PC-3 (cell line): ENCODE measurements at regions not wholly inside any gene's neighbourhood (a gene's known extent, or its start where the extent isn't known, plus 50 kb on each side); places are given as distances from the start of the nearest gene placed in this dataset.

Experiments used
- ATAC-seq: fragments of 200-7000 bp; cut with Tn5 transposase; 2 replicates; pipeline ENCODE4 v1.9.1; 2020; ENCODE audit warnings: mild to moderate bottlenecking, moderate library complexity
- BruUV-seq: library from RNA; stranded (reverse); fragments of 400-500 nt; replicated peaks from 2 replicates; lab custom pipeline; 2021; lab: Mats Ljungman, UMichigan
- CTCF ChIA-PET: fragments of 300-600 bp; sonication (Branson Sonifier 250); formaldehyde crosslinking; loops from one replicate; lab custom pipeline; 2022; ENCODE audit warnings: antibody characterized with exemption; lab: Charles Lee
- POLR2A ChIA-PET: fragments of 300-600 bp; sonication (Branson Sonifier 250); formaldehyde crosslinking; loops from one replicate; lab custom pipeline; 2022; ENCODE audit warnings: antibody characterized with exemption; ENCODE audit not compliant: unreplicated experiment; lab: Charles Lee
- DNase-seq: peaks from one replicate; pipeline ENCODE4 v3.0.0-alpha.2; 2015
- H2AFZ ChIP-seq: fragments of 300-600 bp; sonication (generic); 2 replicates; pipeline ENCODE4 v1.6.0; 2016; ENCODE audit warnings: antibody characterized with exemption, low read length
- H3F3A ChIP-seq: fragments of 300-600 bp; sonication (generic); one replicate; pipeline ENCODE4 v1.6.0; 2017; ENCODE audit warnings: antibody characterized with exemption, low read length, control low read depth, mild to moderate bottlenecking; ENCODE audit not compliant: unreplicated experiment
- H3K27ac ChIP-seq: fragments of 300-600 bp; sonication (generic); 2 replicates; pipeline ENCODE4 v1.5.1; 2016; ENCODE audit warnings: mild to moderate bottlenecking, low read length
- H3K27me3 ChIP-seq: fragments of 300-600 bp; sonication (generic); 2 replicates; pipeline ENCODE4 v1.6.1; 2016; ENCODE audit warnings: low read length, mixed read lengths
- H3K36me3 ChIP-seq: fragments of 300-600 bp; sonication (generic); 2 replicates; pipeline ENCODE4 v1.6.1; 2016; ENCODE audit warnings: low read depth, mixed run types, low read length, mixed read lengths
- H3K4me1 ChIP-seq: fragments of 300-600 bp; sonication (generic); 2 replicates; pipeline ENCODE4 v1.5.1; 2016; ENCODE audit warnings: low read length; ENCODE audit not compliant: insufficient read depth
- H3K4me2 ChIP-seq: fragments of 300-600 bp; sonication (generic); 2 replicates; pipeline ENCODE4 v1.6.0; 2016; ENCODE audit warnings: low read length
- H3K4me3 ChIP-seq: fragments of 300-600 bp; sonication (generic); 2 replicates; pipeline ENCODE4 v1.5.1; 2016; ENCODE audit warnings: mild to moderate bottlenecking, low read length, mixed read lengths
- H3K79me2 ChIP-seq: fragments of 300-600 bp; sonication (generic); 2 replicates; pipeline ENCODE4 v1.6.1; 2017; ENCODE audit warnings: low read length, mixed read lengths
- H3K9ac ChIP-seq: fragments of 300-600 bp; sonication (generic); 2 replicates; pipeline ENCODE4 v1.6.0; 2016; ENCODE audit warnings: mild to moderate bottlenecking, low read length
- H3K9me2 ChIP-seq: fragments of 300-600 bp; sonication (generic); replicated peaks from 2 replicates; pipeline ENCODE4 v1.6.1; 2016; ENCODE audit warnings: mixed run types, low read length, mixed read lengths
- H3K9me3 ChIP-seq: fragments of 300-600 bp; sonication (generic); 2 replicates; pipeline ENCODE4 v1.6.1; 2016; ENCODE audit warnings: low read length, mixed read lengths
- H4K20me1 ChIP-seq: fragments of 300-600 bp; sonication (generic); 2 replicates; pipeline ENCODE4 v1.6.1; 2016; ENCODE audit warnings: low read length, mixed read lengths
- CTCF ChIP-seq: fragments of 300-600 bp; sonication (generic); conservative IDR thresholded peaks from 2 replicates; pipeline ENCODE4 v1.5.1; 2017; ENCODE audit warnings: antibody characterized with exemption, low read depth, mild to moderate bottlenecking, low read length
- EZH2 ChIP-seq: fragments of 300-600 bp; sonication (generic); IDR thresholded peaks from one replicate; pipeline ENCODE4 v1.6.1; 2017; ENCODE audit warnings: antibody characterized with exemption, mild to moderate bottlenecking, low read length; ENCODE audit not compliant: unreplicated experiment
- EZH2phosphoT487 ChIP-seq: fragments of 300-600 bp; sonication (generic); IDR thresholded peaks from 2 replicates; pipeline ENCODE4 v1.6.1; 2018; ENCODE audit warnings: mild to moderate bottlenecking, antibody characterized with exemption, low read length, borderline replicate concordance
- intact Hi-C: fragments of 100-400 bp; cut with micrococcal nuclease; formaldehyde crosslinking; loops from 2 replicates; pipeline ENCODE4 v1.9.0; 2023

GRCh38 chr3:74443102-74443501 lies 171.4 kb downstream of the CNTN3 start:
- TF ChIP-seq EZH2 (no peak), EZH2phosphoT487 (no peak), CTCF (no peak)
- H3K4me1 ChIP-seq, result no peaks in the 10 kb centered on the region
- H3F3A ChIP-seq, result no peaks in the 10 kb centered on the region
- no peaks in the 10 kb centered on the region for H3K79me2 ChIP-seq
- H3K36me3 ChIP-seq, result no peaks in the 10 kb centered on the region
- no peak overlapping the region for H2AFZ ChIP-seq
- H3K9me2 ChIP-seq, result no peaks in the 10 kb centered on the region
- BruUV-seq, result no TSS peak
- H3K4me3 ChIP-seq, result no peak overlapping the region
- H3K4me2 ChIP-seq, result no peak overlapping the region
- POLR2A ChIA-PET, result no interaction called here
- no peaks in the 10 kb centered on the region for H3K27me3 ChIP-seq
- ATAC-seq, result no peak
- peaks cover 23% of the 10 kb centered on the region; the same call in 1 of the 2 replicates for H3K9me3 ChIP-seq
- H4K20me1 ChIP-seq, result no peaks in the 10 kb centered on the region
- no peak overlapping the region for H3K27ac ChIP-seq
- CTCF ChIA-PET, result no interaction called here
- intact Hi-C loops, result no loop called here
- H3K9ac ChIP-seq, result no peak overlapping the region
- DNase-seq, result no peak

DNA sequence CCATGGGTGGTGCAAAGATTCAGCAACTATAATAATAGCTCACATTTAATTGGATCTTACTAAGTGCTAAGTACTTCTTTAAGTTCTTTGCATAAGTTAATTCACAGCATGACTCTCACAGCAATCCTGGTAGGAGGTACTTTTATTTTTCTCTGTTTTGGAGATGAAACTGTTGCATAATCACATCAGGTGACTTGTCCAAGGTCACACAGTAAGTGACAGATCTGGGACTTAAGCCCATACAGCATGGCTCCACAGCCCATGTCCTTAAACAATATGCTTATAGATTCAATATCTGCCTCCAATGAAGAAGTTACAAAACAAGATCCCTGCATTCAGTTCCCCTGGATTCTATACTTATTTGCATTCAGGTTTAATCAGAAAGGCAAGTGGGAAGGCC lies 171.8 kb downstream of the CNTN3 start:
- Histone ChIP-seq H3K36me3 (no peaks in the 10 kb centered on the region), H3K27ac (no peak overlapping the region), H3K4me2 (no peak overlapping the region), H3F3A (no peaks in the 10 kb centered on the region), H4K20me1 (no peaks in the 10 kb centered on the region), H3K9ac (no peak overlapping the region), H3K9me2 (no peaks in the 10 kb centered on the region), H3K4me1 (no peaks in the 10 kb centered on the region), H3K27me3 (no peaks in the 10 kb centered on the region), H2AFZ (no peak overlapping the region), H3K79me2 (no peaks in the 10 kb centered on the region), H3K9me3 (peaks cover 26% of the 10 kb centered on the region; the same call in 1 of the 2 replicates), H3K4me3 (no peak overlapping the region)
- ChIA-PET POLR2A (no interaction called here), CTCF (no interaction called here)
- no TSS peak for BruUV-seq
- ATAC-seq (no peak), DNase-seq (no peak)
- TF ChIP-seq EZH2 (no peak), EZH2phosphoT487 (no peak), CTCF (no peak)
- intact Hi-C loops, result no loop called here

DNA sequence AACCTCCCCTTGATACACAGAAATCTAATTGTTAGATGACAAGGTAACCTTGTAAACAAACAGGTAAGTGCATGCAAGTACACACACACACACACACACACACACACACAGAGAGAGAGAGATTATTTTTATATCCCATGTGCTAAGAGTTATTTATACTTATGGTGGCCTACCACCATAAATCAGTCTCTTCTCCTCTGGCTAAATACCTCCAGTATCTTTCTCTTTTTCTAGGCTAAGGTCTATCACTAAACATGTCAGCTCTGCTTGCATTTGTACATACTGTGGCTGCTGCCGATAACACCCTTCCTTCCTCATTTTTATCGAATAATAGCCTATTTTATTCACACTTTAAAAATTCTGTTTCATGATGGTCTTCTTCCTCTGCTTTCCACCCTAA lies 172.4 kb downstream of the CNTN3 start:
- no peaks in the 10 kb centered on the region for H4K20me1 ChIP-seq
- TF ChIP-seq CTCF (no peak), EZH2phosphoT487 (no peak), EZH2 (no peak)
- H2AFZ ChIP-seq, result no peak overlapping the region
- H3K27ac ChIP-seq, result no peak overlapping the region
- no TSS peak for BruUV-seq
- H3K79me2 ChIP-seq, result no peaks in the 10 kb centered on the region
- ATAC-seq (no peak), DNase-seq (no peak)
- no peaks in the 10 kb centered on the region for H3K36me3 ChIP-seq
- H3K27me3 ChIP-seq, result no peaks in the 10 kb centered on the region
- H3K4me3 ChIP-seq, result no peak overlapping the region
- no peaks in the 10 kb centered on the region for H3F3A ChIP-seq
- POLR2A ChIA-PET, result no interaction called here
- no peaks in the 10 kb centered on the region for H3K4me1 ChIP-seq
- CTCF ChIA-PET, result no interaction called here
- H3K9me3 ChIP-seq, result peaks cover 26% of the 10 kb centered on the region; the same call in 1 of the 2 replicates
- H3K4me2 ChIP-seq, result no peak overlapping the region
- intact Hi-C loops, result no loop called here
- H3K9ac ChIP-seq, result no peak overlapping the region
- H3K9me2 ChIP-seq, result no peaks in the 10 kb centered on the region
